ENCODE measurements at regions not wholly inside any gene's neighbourhood (a gene's known extent, or its start where the extent isn't known, plus 50 kb on each side); places are given as distances from the start of the nearest gene placed in this dataset.

- TF ChIP-seq CTCF (IDR thresholded peaks at IDR 0.05; ENCODE audit: poor library complexity) (no peak), EZH2 (IDR thresholded peaks at IDR 0.05; ENCODE audit: borderline replicate concordance) (no peak)
Observed at GRCh38 chr4:60857130-60857753, 342.9 kb upstream of the ADGRL3 start.

All from hepatocyte (in vitro differentiated cells).